Vagina (tissue), 2 donors: ENCODE measurements at regions not wholly inside any gene's neighbourhood (a gene's known extent, or its start where the extent isn't known, plus 50 kb on each side); places are given as distances from the start of the nearest gene placed in this dataset.

ENCODE experiments used
- DNase-seq, 2 donors: peaks; one replicate each; pipeline ENCODE4 v3.0.0-alpha.2; 2017; ENCODE audit errors: extremely low spot score in 2 of 2
- H3K27ac ChIP-seq: fragments of 200-600 bp; sonication (generic); one replicate; pipeline ENCODE4 v1.5.1; 2019
- H3K27me3 ChIP-seq: fragments of 200-600 bp; sonication (generic); one replicate; pipeline ENCODE4 v1.5.1; 2019
- H3K36me3 ChIP-seq, 2 donors: fragments of 200-600 bp; sonication (generic); one replicate each; pipeline ENCODE4 v1.5.1; 2017 to 2019
- H3K4me1 ChIP-seq: fragments of 200-600 bp; sonication (generic); one replicate; pipeline ENCODE4 v1.5.1; 2019
- H3K4me3 ChIP-seq, 2 donors: fragments of 200-600 bp; sonication (generic); 1 replicate in 1 of 2; 2 replicates in 1 of 2; pipeline ENCODE4 v1.5.1; 2016 to 2019
- H3K9me3 ChIP-seq: fragments of 200-600 bp; sonication (generic); one replicate; pipeline ENCODE4 v1.5.1; 2019
- CTCF ChIP-seq, 3 experiments: fragments of 450-650 bp in 2 of 3; fragments of 200-600 bp in 1 of 3; sonication (generic) in 1 of 3; IDR thresholded peaks; one replicate each; pipeline ENCODE4 v1.5.1; 2017 to 2019; ENCODE audit warnings: antibody characterized with exemption in 3 of 3, mild to moderate bottlenecking in 2 of 3, moderate library complexity in 2 of 3
- POLR2A ChIP-seq, 2 donors: fragments of 450-650 bp; IDR thresholded peaks; one replicate each; pipeline ENCODE4 v1.6.1; 2017; ENCODE audit warnings: antibody characterized with exemption in 2 of 2, mild to moderate bottlenecking in 2 of 2, moderate library complexity in 2 of 2
- POLR2AphosphoS5 ChIP-seq, 2 donors: sonication (generic); formaldehyde crosslinking; IDR thresholded peaks; one replicate each; pipeline ENCODE4 v1.9.0; 2017; ENCODE audit warnings: antibody characterized with exemption in 2 of 2, mild to moderate bottlenecking in 2 of 2, low read depth in 1 of 2; ENCODE audit not compliant: insufficient read depth in 1 of 2
- intact Hi-C: fragments of 100-400 bp; cut with DNase I; formaldehyde crosslinking; loops from one replicate; pipeline ENCODE4 v1.15.1; 2023

DNA sequence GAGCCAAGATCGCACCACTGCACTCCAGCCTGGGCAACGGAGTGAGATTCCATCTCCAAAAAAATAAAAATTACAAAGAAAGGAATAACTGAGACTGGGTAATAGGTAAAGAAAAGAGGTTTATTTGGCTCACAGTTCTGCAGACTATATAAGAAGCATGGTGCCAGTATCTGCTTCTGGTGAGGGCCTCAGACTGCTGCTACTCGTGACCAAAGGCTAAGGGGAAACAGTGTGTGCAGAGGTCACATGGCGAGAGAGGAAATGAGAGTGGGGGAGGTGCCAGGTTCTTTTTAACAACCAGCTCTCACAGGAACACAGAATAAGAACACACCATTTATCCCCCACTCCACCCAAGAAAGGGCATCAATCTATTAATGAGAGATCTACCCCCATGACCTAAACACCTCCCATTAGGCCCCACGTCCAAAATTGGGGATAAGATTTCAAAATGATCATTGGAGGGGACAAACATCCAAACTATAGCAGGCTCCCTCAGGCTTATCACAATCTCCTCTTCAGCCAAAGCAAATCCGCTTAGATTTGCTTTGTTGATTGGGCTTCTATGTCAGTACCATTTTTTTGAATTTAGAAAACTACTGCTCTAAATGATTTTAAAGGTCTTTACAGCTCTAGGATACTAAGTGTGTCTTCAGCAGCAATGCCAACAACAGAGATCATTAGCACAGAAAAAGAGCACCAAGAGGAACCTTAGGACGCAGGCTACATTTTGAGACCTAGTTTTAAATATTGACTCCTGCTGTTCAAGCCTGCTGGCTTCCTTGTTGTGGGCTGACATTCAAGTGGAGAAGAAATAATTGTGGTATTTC, 84.2 kb upstream of the TBL1XR1 start:
- no peak for DNase-seq
- Histone ChIP-seq H3K4me1 (peaks cover 10% of the 10 kb centered on the region), H3K27ac (no peak overlapping the region), H3K9me3 (no peaks in the 10 kb centered on the region), H3K4me3 (no peak overlapping the region), H3K27me3 (no peaks in the 10 kb centered on the region), H3K36me3 (no peaks in the 10 kb centered on the region)
- TF ChIP-seq POLR2AphosphoS5 (IDR thresholded peaks at IDR 0.05; ENCODE audit: insufficient read depth in 1 of 2, low read depth in 1 of 2) (no peak), POLR2A (IDR thresholded peaks at IDR 0.05) (no peak), CTCF (IDR thresholded peaks at IDR 0.05) (no peak)
- intact Hi-C loops, result no loop called here

- Histone ChIP-seq H3K4me1 (peaks cover 10% of the 10 kb centered on the region), H3K36me3 (no peaks in the 10 kb centered on the region), H3K9me3 (no peaks in the 10 kb centered on the region), H3K4me3 (no peak overlapping the region), H3K27me3 (no peaks in the 10 kb centered on the region), H3K27ac (no peak overlapping the region)
- TF ChIP-seq POLR2AphosphoS5 (IDR thresholded peaks at IDR 0.05; ENCODE audit: insufficient read depth in 1 of 2, low read depth in 1 of 2) (no peak), CTCF (IDR thresholded peaks at IDR 0.05) (no peak), POLR2A (IDR thresholded peaks at IDR 0.05) (no peak)
- intact Hi-C loops, result no loop called here
- no peak for DNase-seq
Observed at GRCh38 chr3:177282119-177282655, 84.9 kb upstream of the TBL1XR1 start.

DNA sequence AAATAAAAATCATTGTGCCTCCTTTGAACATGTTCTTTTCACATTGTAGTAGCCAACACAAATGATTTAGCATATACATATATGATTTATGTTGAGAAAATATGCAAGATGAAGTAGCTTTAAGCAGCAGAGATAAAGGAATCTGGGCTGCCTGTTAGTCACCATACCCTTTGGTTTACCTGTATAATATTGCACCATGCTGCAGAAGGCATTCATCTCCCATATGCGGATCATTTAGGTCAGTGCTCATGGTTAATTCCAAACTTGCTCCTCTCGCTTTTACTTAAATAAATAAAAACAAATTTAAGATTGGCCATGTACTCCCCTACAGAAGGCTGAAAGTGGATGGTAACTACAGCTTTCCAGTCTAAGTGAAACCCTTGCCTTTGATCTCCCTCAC, 86.7 kb upstream of the TBL1XR1 start:
- Histone ChIP-seq H3K4me1 (peaks cover 10% of the 10 kb centered on the region), H3K36me3 (no peaks in the 10 kb centered on the region), H3K27ac (no peak overlapping the region), H3K9me3 (no peaks in the 10 kb centered on the region), H3K27me3 (no peaks in the 10 kb centered on the region), H3K4me3 (no peak overlapping the region)
- TF ChIP-seq CTCF (IDR thresholded peaks at IDR 0.05), result no peak
- TF ChIP-seq POLR2AphosphoS5 (IDR thresholded peaks at IDR 0.05; ENCODE audit: insufficient read depth in 1 of 2, low read depth in 1 of 2), result no peak
- TF ChIP-seq POLR2A (IDR thresholded peaks at IDR 0.05), result no peak
- intact Hi-C loops, result no loop called here
- DNase-seq, result no peak

DNA sequence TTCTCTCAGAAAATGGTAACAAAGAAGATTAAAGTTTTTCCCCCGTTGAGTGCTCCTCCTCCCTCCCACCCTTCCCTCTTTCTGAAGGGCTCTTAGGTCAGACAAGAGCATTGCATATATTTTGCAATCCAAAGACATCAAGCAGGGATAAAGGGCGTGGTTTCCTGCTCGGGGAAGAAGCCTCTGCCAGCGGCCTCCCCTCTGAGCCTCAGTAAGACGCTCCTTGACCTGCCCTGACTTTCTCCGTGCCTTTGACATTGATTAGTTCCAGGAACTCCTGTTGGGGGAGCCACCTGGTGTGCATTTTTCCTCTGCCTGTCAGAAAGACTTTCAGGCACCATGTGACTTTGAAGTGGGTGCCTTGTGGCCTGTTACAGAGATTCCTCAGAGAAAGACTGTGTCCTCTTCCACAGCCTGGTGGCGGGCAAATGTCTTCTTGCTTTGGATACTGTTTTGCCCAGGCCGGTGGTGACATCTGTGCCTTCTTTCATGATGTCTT, 87.2 kb upstream of the TBL1XR1 start:
- no peaks in the 10 kb centered on the region for H3K27me3 ChIP-seq
- H3K9me3 ChIP-seq, result no peaks in the 10 kb centered on the region
- DNase-seq, result no peak
- H3K4me3 ChIP-seq, result no peak overlapping the region
- TF ChIP-seq CTCF (IDR thresholded peaks at IDR 0.05), result no peak
- no peak for TF ChIP-seq POLR2A (IDR thresholded peaks at IDR 0.05)
- TF ChIP-seq POLR2AphosphoS5 (IDR thresholded peaks at IDR 0.05; ENCODE audit: insufficient read depth in 1 of 2, low read depth in 1 of 2), result no peak
- H3K4me1 ChIP-seq, result peaks cover 10% of the 10 kb centered on the region
- H3K27ac ChIP-seq, result no peak overlapping the region
- intact Hi-C loops, result no loop called here
- H3K36me3 ChIP-seq, result no peaks in the 10 kb centered on the region

GRCh38 chr3:177286034-177286433, 88.8 kb upstream of the TBL1XR1 start:
- Histone ChIP-seq H3K4me3 (no peak overlapping the region), H3K9me3 (no peaks in the 10 kb centered on the region), H3K27me3 (no peaks in the 10 kb centered on the region), H3K36me3 (no peaks in the 10 kb centered on the region), H3K27ac (no peak overlapping the region), H3K4me1 (peaks cover 10% of the 10 kb centered on the region)
- intact Hi-C loops, result no loop called here
- TF ChIP-seq POLR2A (IDR thresholded peaks at IDR 0.05), result no peak
- TF ChIP-seq CTCF (IDR thresholded peaks at IDR 0.05), result no peak
- no peak for TF ChIP-seq POLR2AphosphoS5 (IDR thresholded peaks at IDR 0.05; ENCODE audit: insufficient read depth in 1 of 2, low read depth in 1 of 2)
- DNase-seq, result no peak
